ENCODE measurements at regions not wholly inside any gene's neighbourhood (a gene's known extent, or its start where the extent isn't known, plus 50 kb on each side); places are given as distances from the start of the nearest gene placed in this dataset.

DNA sequence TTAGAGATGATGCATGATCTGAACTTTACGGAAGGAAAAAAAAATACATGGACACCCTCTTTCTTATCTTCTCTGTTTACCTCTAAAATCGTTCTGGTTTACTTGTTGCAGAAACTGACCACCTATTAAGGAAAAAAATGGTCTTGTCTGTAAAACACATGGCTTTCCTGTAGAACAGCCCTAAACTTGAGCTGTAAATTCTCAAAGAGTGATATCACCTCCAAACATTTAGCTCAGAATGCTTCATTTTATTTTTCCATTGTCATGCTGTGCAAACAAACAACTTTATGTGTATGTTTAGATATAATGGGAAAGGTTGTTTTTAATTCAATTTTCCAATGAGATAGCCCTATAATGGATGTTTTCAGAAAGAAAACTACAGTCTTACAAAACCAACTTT lies 237.4 kb upstream of the NR2F2 start:
- no peak for DNase-seq

- no peak for DNase-seq
Measured at GRCh38 chr15:96097661-96098060, 232.8 kb upstream of the NR2F2 start.

DNA sequence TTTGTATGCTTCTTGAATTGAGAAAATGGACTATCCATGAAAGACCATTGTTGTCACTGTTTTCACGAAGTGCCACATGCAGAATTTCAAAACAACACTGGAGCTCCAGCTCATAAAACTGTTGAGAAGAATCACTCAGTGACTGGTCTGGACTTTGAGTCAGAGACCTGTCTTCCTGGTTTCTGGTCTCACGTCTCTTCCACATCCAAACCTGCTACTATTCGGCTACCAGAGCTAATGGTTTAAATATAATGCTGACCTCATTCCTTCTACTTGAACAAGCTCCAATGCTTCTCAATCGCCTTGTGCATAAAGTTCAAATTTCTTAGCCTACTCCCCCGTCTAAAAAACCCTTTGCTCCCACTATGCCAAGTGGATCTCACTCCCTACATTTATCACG lies 227.9 kb upstream of the NR2F2 start:
- DNase-seq, result no peak

DNA sequence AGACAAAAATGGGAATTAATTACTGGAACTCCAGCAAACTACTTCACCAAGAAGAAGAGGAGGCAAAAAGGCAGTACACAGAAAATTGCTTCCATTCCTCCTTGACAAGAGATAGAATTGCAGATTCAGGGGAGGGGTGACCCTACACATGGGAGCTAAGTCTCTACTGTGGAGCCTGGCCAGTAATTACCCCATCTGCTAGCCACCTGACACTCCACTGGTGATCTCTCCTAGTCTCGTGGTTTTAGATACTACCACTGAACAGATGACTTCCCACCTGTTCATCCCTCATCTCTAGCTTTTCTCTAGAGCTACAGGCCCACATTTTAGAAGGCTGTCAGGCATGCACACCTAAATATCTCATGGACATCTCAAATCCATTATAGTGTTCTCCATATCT lies 224.3 kb upstream of the NR2F2 start:
- DNase-seq, result no peak

DNA sequence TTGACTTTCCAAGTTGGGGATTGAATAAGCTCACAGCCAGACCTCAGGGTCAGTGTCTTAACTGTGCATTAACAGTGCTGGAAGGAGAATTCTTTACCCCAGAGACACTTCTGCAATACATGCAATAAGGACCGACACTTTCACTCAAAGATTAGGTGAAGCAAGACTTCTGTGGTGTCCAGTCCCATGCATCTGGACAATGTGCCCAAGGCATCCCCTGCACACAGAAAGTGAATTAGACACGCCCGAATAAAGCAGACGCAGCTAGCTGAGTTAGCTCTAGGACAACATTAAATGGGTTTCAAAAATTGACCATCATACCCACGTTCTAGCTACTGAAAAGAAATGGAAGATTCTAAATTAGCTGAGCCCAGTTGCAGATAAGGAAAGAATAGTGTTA lies 223.9 kb upstream of the NR2F2 start:
- no peak for DNase-seq

- DNase-seq, result no peak
Measured at GRCh38 chr15:96107916-96108315, 222.6 kb upstream of the NR2F2 start.

- DNase-seq, result no peak
Measured at GRCh38 chr15:96108405-96108804, 222.1 kb upstream of the NR2F2 start.

- DNase-seq, result no peak
Measured at GRCh38 chr15:96109820-96110219, 220.7 kb upstream of the NR2F2 start.

- DNase-seq, result no peak
Measured at GRCh38 chr15:96112018-96112417, 218.5 kb upstream of the NR2F2 start.

GRCh38 chr15:96115642-96116041 lies 214.9 kb upstream of the NR2F2 start:
- DNase-seq, result no peak

DNA sequence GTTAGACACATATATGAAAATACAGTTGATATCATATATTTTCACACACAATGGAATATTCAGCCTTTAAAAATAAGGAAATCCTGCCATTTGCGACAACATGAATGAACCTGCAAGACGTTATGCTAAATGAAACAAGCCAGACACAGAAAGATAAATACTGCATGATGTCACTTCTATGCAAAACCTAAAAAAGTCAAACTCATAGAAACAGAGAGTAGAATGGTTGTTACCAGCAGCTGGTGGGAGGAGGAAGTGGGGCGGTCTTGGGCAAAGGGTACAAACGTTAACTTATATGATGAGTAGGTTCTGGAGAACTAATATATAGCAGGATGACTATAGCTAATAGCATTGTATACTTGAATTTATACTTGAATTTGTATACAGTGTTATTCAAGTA lies 213.2 kb upstream of the NR2F2 start:
- no peak for DNase-seq

DNA sequence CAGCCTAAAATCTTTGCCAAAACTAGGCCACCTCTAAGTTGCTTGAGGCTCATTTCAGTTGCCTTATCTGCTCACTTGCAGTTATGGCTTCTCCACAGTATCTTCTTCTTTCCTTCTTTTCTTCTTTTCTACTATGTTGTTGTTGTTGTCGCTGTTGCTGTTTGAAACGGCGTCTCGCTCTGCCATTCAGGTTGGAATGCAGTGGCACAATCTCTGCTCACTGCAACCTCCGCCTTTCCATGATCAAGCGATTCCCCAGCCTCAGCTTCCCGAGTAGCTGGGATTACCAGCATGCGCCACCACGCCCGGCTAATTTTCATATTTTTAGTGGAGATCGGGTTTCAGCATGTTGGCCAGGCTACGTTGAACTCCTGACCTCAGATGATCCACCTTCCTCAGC lies 210.8 kb upstream of the NR2F2 start:
- no peak for DNase-seq

DNA sequence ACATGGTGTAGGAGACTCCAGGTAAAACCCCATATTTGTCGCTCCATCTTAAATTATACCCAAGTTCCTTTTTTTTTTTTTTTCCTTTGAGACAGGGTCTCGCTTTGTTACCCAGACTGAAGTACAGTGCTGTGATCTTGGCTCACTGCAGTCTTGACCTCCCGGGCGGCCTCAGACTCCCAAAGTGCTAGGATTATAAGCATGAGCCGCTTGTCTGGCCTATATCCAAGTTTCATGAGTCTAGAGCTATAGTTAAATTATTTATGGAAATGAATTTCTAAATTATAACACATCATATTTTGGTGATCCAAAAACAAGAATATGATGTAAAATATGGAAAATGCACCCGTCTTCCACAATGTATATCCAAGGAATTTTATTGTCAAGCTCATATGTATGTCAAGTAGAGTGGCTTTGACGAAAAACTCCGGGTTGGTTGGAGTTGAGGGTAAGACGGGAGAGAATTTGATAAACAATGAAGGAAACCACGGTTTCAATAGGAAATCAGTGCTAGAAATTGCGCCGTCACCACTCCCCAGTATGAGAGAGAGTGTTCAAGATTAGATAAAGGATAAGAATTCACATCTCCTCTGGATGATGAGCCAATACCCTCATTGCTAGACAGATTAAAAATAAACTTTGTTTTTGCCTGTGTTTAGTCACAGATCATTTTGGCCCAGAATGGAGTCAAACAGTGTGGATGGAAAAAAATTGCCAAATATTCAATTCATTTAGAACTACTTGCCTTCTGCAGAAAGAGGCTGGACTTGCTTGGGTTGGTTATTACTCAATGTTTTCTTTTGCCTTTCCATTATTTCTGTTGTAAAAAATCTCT lies 209.2 kb upstream of the NR2F2 start:
- DNase-seq, result no peak

- no peak for DNase-seq
Measured at GRCh38 chr15:96122077-96123027, 208.1 kb upstream of the NR2F2 start.

DNA sequence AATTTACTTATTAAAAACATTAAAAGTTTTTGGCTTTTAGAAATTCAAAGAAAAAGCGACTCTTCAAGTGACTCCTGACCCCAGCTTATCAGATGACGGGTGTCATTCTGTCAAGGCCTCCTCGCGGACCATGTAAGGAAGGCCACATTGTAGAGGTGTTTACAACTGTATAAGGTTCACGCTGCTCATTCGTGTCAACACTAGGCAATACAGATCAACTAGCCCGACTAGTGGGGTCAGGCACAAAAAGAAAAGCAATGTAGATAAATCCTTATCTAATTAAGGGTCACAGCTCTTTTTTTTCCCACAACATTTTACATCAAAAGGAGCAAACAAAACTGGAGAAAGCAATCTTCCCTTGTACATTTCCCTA lies 207.5 kb upstream of the NR2F2 start:
- DNase-seq, result no peak

DNA sequence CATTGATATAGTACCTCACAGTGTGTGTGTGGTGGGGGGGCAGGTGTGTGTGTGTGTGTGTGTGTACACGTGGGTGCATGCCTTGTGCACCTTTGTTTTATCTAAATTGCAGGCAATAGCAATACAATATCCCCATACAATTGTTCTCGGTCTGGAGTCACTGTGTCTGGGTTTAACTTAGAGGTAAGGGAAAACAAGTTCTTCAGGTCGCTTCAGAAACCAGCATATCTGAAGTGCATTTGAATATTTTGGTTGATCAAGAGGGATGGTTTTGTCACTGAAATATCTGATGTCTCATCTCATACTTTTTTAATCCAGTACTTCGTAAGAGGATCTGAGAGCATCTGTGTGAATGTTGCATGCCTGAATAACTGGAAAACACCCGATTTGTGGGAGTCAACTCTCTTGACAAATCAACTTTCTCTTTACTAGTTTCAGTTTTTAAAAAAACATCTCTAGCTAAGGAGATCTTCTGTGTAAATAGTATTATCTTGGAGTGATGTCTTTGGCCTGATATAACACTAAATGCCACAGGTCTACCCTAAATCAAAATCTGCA lies 206.8 kb upstream of the NR2F2 start:
- no peak for DNase-seq

- no peak for DNase-seq
Measured at GRCh38 chr15:96124436-96124835, 206.1 kb upstream of the NR2F2 start.

- no peak for DNase-seq
Measured at GRCh38 chr15:96125721-96126415, 204.6 kb upstream of the NR2F2 start.

DNA sequence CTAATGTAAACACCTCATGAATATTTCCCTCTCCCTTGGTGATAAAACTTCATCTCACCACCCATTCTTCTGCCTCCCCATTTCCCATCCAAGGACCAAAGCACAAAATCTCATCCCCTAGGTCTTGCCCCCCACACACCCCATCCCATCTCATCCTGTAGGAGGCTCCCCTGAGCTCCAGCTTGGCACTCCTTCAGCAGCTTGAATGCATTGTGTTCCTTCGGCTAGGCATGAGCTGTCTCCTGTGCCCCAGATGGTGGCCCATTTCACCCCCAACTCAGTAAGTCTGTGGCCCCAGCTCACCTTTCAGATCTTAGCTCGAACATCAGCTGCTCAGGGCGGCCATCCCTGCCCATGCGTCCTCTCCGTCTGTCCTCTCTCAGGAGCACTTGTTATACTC lies 203.6 kb upstream of the NR2F2 start:
- DNase-seq, result no peak

DNA sequence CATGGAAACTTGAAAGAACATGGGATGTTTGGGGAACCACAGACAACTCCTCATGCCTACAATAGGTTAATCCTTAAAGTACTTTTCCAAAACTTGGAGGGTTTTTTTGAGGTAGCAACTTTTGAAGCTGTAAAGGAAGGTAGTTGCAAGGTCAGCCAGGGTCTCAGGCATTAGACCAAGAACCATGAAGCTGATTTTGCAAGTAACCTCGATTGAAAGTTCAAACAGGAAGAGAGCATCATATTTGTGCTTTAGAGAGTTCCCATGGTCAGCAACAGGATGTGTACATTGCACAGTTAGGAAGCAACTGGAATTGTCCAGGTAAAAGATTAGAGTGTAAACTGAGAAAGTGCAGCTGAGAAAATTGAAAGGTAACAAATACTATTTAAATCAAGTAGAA lies 199.8 kb upstream of the NR2F2 start:
- DNase-seq, result no peak

DNA sequence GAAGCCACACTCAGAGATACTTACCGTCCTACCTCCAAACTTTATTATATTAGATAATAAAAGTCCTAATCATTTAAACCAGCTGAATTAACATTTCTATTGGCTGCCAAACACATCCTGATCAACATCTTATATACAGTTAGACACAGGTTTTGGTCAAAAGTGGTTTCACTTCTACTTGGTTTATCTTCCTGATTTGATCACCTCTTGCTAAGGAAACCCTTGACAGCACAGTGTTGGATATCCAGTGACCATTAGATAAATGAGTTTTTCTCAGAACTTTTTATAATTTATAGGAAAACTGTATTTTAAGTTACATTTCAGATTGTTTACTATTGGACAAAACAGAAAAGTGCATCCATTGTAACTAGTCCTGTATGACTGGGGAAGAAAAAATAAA lies 198.4 kb upstream of the NR2F2 start:
- DNase-seq, result no peak

GRCh38 chr15:96135166-96136093 lies 195.1 kb upstream of the NR2F2 start:
- DNase-seq, result no peak

Data from activated CD4-positive, alpha-beta T cell treated with anti-CD3 and anti-CD28 coated beads for 1 hour (primary cell).